ENCODE measurements at regions not wholly inside any gene's neighbourhood (a gene's known extent, or its start where the extent isn't known, plus 50 kb on each side); places are given as distances from the start of the nearest gene placed in this dataset.
A peak's percentile ranks its signal among the peaks of the same experiment; 100 is the strongest.
"Not testable (repeated sequence)": the region's sequence is repeated elsewhere in the genome, so short reads cannot be mapped to it uniquely, and the experiment has no call there.

GRCh38 chr5:81823736-81824135 is 72.8 kb upstream of the SSBP2 start:
- DNase-seq = not testable (repeated sequence)

GRCh38 chr5:81820863-81821262 is 70.0 kb upstream of the SSBP2 start:
- DNase-seq = no peak

- DNase-seq = no peak
Measured at GRCh38 chr5:81820318-81820636, 69.4 kb upstream of the SSBP2 start.

GRCh38 chr5:81819556-81820317 is 68.8 kb upstream of the SSBP2 start:
- peak; percentile 29 for DNase-seq

- DNase-seq = no peak
Measured at GRCh38 chr5:81817980-81818379, 67.1 kb upstream of the SSBP2 start.

GRCh38 chr5:81817086-81817485 is 66.2 kb upstream of the SSBP2 start:
- DNase-seq = no peak

GRCh38 chr5:81815321-81815720 is 64.4 kb upstream of the SSBP2 start:
- no peak for DNase-seq

GRCh38 chr5:81808106-81808505 is 57.2 kb upstream of the SSBP2 start:
- no peak for DNase-seq

GRCh38 chr5:81805086-81805485 is 54.2 kb upstream of the SSBP2 start:
- DNase-seq = no peak

- DNase-seq = no peak
Measured at GRCh38 chr5:81803812-81804211, 52.9 kb upstream of the SSBP2 start.

- DNase-seq = no peak
Measured at GRCh38 chr5:81802625-81803024, 51.7 kb upstream of the SSBP2 start.

- DNase-seq = no peak
Measured at GRCh38 chr5:81802020-81802419, 51.1 kb upstream of the SSBP2 start.

- no peak for DNase-seq
Measured at GRCh38 chr5:81800797-81801196, 49.9 kb upstream of the SSBP2 start.

Measured in hematopoietic multipotent progenitor cell treated with erythropoietin and hydrocortisone succinate and interleukin-3 and kit ligand, for 8 days (in vitro differentiated cells).